Activated gamma-delta T cell treated with Interleukin-2 at 50 U/mL for 16 hours (primary cell): ENCODE measurements at regions not wholly inside any gene's neighbourhood (a gene's known extent, or its start where the extent isn't known, plus 50 kb on each side); places are given as distances from the start of the nearest gene placed in this dataset.
"Not testable (repeated sequence)": the region's sequence is repeated elsewhere in the genome, so short reads cannot be mapped to it uniquely, and the experiment has no call there.

Experiments
- DNase-seq: peaks from one replicate; pipeline ENCODE4 v3.0.0-alpha.2; 2020

- DNase-seq = no peak
Observed at GRCh38 chr3:110344897-110345767, 726.5 kb upstream of the NECTIN3 start.

- no peak for DNase-seq
Observed at GRCh38 chr3:110349295-110349694, 722.3 kb upstream of the NECTIN3 start.

- no peak for DNase-seq
Observed at GRCh38 chr3:110352841-110353604, 718.6 kb upstream of the NECTIN3 start.

DNA sequence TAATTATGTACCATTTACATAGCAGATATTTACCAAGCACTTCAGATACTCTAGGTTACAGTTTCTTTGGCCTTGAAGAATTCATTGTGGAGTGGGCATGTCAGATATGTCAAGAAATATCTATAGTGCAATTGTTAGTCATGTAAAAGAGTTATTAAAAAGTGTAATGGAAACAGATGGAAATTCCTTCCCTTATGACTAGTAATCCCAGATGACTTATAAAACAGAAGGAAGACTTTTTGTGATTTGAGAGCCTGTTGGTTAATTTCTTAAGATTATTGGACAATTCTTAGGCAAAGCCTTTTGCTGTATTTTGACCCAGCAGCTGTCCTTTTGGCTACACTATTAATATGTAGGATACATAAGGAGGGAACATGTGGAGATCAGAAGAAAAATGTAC is 708.9 kb upstream of the NECTIN3 start:
- no peak for DNase-seq

- not testable (repeated sequence) for DNase-seq
Observed at GRCh38 chr3:110367289-110367688, 704.3 kb upstream of the NECTIN3 start.

DNA sequence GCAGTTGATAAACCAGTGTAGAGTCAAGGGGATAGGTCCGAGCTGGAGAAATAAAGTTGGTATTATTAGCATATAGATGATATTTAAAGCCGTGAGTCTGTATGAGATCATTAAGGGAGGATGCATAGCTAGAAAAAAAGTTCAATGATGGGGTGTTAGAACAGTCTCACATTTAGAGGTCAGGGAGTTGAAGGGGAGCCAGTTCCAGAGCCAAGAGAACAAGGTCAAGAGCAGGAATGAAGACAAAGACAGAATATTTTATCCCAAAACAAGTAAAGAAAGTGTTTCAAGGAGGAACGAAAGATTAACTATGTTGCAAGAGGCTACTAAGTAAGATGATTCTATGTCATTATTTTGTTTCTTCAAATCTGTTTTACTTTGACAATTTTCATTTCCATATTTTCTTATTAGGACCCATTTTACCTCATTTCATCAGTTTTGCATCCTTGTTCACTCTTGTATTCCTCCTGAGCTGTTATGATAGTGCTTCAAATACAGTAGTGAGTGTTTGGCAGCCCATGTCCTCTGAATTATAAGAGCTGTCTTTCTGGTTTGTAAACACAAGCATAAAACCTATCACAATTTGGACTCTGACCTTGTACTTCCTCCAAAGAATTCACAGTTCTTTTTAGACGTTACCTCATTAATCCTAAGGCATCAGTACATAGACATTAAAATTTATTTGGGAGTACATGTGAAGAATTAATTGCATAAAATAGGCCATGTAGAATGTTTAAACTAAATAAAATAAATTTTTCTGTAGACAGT is 695.7 kb upstream of the NECTIN3 start:
- no peak for DNase-seq

GRCh38 chr3:110378481-110378880 is 693.1 kb upstream of the NECTIN3 start:
- no peak for DNase-seq

DNA sequence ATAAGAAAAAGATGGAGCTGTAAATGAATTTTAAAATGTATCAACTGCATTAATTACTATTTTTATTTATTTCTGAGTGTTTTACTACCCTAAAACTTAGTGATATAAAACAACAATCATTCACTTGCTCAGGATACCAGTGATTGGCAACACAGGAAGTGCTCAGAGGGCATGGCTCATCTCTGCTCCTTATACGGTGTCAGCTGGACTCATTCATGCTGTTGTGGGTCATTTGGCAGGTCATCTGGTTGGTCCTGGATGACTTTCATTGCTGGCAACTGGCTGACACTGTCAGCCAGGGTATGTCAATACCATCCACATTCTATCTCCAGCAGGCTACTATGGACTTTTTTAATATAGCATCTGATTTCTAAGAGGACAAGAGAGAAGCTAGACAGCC is 689.6 kb upstream of the NECTIN3 start:
- no peak for DNase-seq

DNA sequence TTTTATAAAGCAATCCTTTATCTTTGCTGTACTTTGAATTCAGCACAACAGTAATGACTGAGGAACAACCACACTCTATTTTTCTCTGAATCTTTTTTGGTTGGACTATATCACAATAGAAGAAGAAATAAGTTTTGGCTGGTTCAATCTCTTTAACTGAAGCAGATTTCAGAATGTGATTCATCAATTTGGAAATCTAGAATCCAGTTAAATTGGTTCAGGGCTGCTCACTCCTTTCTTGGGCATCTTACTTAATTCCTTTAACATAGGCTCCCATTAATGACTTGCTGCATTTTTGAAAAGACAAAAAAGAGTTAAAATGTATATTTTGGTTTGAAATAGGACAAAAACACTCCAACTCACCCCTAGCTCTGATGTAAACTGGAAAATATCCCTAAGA is 688.3 kb upstream of the NECTIN3 start:
- DNase-seq = no peak

GRCh38 chr3:110384601-110385000 is 687.0 kb upstream of the NECTIN3 start:
- DNase-seq = no peak

DNA sequence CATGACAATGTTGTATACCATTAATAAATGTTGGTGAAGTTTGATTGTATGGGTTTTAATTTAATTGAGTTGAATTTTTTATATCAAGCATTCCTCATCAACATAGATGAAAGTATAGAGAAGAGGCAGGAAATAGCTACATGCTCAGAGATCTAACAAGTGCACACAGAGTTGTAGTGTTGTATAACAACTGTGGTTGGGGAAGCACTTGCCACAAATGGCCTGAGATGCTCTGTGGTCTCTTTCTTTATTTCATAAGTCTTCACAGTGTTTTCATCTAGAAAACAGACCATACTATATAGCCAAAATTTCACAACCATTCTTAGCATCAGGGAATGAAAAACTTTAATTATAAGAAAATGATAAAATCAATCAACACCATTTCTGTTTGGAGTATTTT is 682.6 kb upstream of the NECTIN3 start:
- no peak for DNase-seq

GRCh38 chr3:110390372-110390771 is 681.2 kb upstream of the NECTIN3 start:
- DNase-seq = no peak

GRCh38 chr3:110391042-110391441 is 680.6 kb upstream of the NECTIN3 start:
- no peak for DNase-seq

DNA sequence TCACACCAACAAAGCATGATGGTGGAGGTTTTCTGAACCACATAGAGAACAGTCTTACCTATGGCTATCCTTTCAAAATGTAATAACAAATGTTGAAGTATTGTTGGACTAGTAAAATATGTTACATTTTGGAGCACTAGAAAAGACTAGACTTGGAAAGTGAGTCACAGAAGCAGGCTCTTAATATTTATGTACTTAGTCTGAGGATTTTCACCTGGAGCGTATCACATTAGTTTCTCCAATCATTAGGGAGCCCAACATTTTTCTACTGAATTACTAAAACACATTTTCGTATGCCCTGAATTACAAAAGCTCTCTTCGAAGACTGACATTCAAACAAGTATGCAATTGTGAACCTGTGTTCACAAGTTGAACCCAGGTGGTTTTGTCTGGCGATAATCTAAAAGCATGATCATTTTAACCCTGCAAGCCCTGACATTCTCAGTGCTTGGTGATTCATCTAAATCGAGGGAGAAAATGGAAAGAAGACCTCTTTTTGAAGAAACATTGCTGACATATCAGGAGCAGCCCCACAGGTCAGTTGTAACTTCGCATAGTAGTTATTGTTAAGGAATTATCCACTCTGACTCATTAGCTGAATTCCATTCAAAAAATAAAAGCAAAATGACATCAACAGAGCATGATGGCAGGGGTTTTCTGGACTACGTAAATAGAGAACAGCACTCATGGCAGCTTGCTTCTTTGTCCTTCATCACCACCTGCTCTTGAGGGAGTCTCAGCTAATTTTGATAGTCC is 679.8 kb upstream of the NECTIN3 start:
- DNase-seq = no peak

DNA sequence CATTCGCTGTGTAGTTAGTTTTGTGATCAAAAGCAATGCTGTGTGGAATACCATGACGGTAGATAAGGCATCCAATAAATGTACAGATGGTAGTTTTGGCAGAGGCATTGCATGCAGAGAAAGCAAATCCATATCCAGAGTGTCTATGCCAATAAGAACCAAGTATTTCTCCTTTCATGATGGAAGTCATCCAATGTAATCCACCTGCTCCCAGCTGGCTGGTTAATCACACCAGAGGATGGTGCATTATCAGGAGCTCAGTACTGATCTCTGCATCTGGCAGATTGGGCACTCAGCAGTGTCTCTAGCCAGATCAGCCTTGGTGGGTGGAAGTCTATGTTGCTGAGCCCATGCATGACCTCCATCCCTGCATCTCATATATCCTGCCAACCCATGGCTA is 677.7 kb upstream of the NECTIN3 start:
- no peak for DNase-seq

GRCh38 chr3:110397115-110397514 is 674.5 kb upstream of the NECTIN3 start:
- DNase-seq = no peak

GRCh38 chr3:110400315-110400714 is 671.3 kb upstream of the NECTIN3 start:
- DNase-seq = no peak

- DNase-seq = no peak
Observed at GRCh38 chr3:110405830-110406585, 665.6 kb upstream of the NECTIN3 start.

GRCh38 chr3:110413266-110413665 is 658.4 kb upstream of the NECTIN3 start:
- DNase-seq = no peak

- no peak for DNase-seq
Observed at GRCh38 chr3:110413807-110414748, 657.5 kb upstream of the NECTIN3 start.

DNA sequence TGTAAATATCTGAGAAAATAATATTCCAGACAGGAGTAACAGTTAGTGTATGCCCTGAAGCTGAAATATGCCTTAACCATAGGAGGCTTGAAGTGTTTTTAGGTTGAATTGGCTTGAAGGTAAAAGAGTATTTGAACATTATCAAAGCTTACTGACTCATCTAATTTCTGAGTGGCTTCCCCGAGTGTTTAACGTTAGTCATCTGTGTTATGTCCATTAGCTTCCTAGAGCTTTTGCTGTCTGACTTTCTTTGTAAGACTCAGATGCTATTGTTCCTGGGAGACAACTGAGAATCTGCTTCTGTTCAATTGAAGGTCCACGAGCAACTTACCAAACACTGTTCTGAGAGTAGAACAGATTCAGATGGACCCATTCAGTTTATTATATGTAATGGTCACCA is 656.8 kb upstream of the NECTIN3 start:
- no peak for DNase-seq
